ENCODE measurements at regions not wholly inside any gene's neighbourhood (a gene's known extent, or its start where the extent isn't known, plus 50 kb on each side); places are given as distances from the start of the nearest gene placed in this dataset.

DNA sequence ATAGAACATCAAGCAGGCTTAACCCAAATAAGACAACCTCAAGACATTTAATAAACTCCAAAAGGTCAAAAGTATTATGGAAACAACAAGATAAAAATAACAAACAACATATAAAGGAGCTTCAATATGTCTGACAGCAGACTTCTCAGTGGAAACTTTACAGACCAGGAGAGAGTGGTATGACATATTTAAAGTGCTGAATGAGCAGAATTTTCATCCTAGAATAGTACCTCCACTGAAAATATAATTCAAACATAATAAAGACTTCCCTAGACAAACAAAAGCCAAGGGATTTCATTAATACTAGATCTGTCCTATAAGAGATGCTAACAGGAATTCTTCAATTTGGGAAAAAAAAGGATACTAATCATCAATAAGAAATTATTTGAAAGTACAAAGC, 1005.0 kb downstream of the TMTC2 start:
- Histone ChIP-seq H2AFZ (ENCODE audit: low read depth, low read length) (no peak overlapping the region), H3K27me3 (ENCODE audit: insufficient read depth, low read length, poor library complexity) (no peaks in the 10 kb centered on the region), H3K9me3 (ENCODE audit: insufficient read depth, low read length, severe bottlenecking) (no peaks in the 10 kb centered on the region), H3K4me1 (ENCODE audit: insufficient read depth, low read length) (no peaks in the 10 kb centered on the region), H4K20me1 (ENCODE audit: insufficient read depth, low read length) (no peaks in the 10 kb centered on the region), H3K4me2 (ENCODE audit: insufficient read depth, low read length) (no peak overlapping the region), H3K9ac (ENCODE audit: low read depth, low read length) (no peak overlapping the region), H3K27ac (ENCODE audit: low read length) (no peak overlapping the region), H3K36me3 (ENCODE audit: insufficient read depth, low read length) (no peaks in the 10 kb centered on the region), H3K4me3 (ENCODE audit: low read depth in 1 of 2, low read length in 2 of 2) (no peak overlapping the region), H3K79me2 (ENCODE audit: insufficient read depth, low read length) (no peaks in the 10 kb centered on the region)
- TF ChIP-seq, protein P1, sequence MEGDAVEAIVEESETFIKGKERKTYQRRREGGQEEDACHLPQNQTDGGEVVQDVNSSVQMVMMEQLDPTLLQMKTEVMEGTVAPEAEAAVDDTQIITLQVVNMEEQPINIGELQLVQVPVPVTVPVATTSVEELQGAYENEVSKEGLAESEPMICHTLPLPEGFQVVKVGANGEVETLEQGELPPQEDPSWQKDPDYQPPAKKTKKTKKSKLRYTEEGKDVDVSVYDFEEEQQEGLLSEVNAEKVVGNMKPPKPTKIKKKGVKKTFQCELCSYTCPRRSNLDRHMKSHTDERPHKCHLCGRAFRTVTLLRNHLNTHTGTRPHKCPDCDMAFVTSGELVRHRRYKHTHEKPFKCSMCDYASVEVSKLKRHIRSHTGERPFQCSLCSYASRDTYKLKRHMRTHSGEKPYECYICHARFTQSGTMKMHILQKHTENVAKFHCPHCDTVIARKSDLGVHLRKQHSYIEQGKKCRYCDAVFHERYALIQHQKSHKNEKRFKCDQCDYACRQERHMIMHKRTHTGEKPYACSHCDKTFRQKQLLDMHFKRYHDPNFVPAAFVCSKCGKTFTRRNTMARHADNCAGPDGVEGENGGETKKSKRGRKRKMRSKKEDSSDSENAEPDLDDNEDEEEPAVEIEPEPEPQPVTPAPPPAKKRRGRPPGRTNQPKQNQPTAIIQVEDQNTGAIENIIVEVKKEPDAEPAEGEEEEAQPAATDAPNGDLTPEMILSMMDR (IDR thresholded peaks at IDR 0.05; ENCODE audit: borderline replicate concordance, extremely low read depth, low read length, poor library complexity, severe bottlenecking), result no peak
- no peak for TF ChIP-seq EZH2 (IDR thresholded peaks at IDR 0.05; ENCODE audit: borderline replicate concordance, low read depth, low read length, severe bottlenecking)
- no peak for ATAC-seq (ENCODE audit: insufficient read depth, low read depth)
- no peak for DNase-seq

DNA sequence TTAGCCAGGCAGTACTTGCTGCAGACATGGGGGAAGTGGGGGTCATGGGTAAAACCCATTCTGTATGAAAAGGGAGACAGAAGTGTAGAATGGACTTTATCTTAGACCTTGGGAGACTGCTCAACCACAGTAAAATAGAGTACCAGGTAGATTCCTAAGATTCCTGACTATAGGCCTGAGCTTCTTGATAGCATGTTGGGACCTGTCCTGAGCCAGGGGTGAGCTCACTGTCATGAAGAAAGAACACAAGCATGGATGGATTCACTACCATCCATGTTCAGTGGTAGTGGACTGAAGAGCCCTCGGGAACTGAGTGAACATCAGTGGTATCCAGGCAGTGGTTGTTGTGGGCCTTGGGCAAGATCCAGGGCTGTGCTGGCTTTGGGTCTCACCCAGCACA, 1003.8 kb downstream of the TMTC2 start:
- H3K9me3 ChIP-seq (ENCODE audit: insufficient read depth, low read length, severe bottlenecking), result no peaks in the 10 kb centered on the region
- no peaks in the 10 kb centered on the region for H3K27me3 ChIP-seq (ENCODE audit: insufficient read depth, low read length, poor library complexity)
- DNase-seq (no peak), ATAC-seq (ENCODE audit: insufficient read depth, low read depth) (no peak)
- no peaks in the 10 kb centered on the region for H4K20me1 ChIP-seq (ENCODE audit: insufficient read depth, low read length)
- H3K9ac ChIP-seq (ENCODE audit: low read depth, low read length), result no peak overlapping the region
- no peak overlapping the region for H3K4me2 ChIP-seq (ENCODE audit: insufficient read depth, low read length)
- H3K4me1 ChIP-seq (ENCODE audit: insufficient read depth, low read length), result no peaks in the 10 kb centered on the region
- TF ChIP-seq, protein P1 (IDR thresholded peaks at IDR 0.05; ENCODE audit: borderline replicate concordance, extremely low read depth, low read length, poor library complexity, severe bottlenecking), result no peak
- no peak for TF ChIP-seq EZH2 (IDR thresholded peaks at IDR 0.05; ENCODE audit: borderline replicate concordance, low read depth, low read length, severe bottlenecking)
- no peak overlapping the region for H3K4me3 ChIP-seq (ENCODE audit: low read depth in 1 of 2, low read length in 2 of 2)
- H3K36me3 ChIP-seq (ENCODE audit: insufficient read depth, low read length), result no peaks in the 10 kb centered on the region
- no peak overlapping the region for H3K27ac ChIP-seq (ENCODE audit: low read length)
- H3K79me2 ChIP-seq (ENCODE audit: insufficient read depth, low read length), result no peaks in the 10 kb centered on the region
- no peak overlapping the region for H2AFZ ChIP-seq (ENCODE audit: low read depth, low read length)

DNA sequence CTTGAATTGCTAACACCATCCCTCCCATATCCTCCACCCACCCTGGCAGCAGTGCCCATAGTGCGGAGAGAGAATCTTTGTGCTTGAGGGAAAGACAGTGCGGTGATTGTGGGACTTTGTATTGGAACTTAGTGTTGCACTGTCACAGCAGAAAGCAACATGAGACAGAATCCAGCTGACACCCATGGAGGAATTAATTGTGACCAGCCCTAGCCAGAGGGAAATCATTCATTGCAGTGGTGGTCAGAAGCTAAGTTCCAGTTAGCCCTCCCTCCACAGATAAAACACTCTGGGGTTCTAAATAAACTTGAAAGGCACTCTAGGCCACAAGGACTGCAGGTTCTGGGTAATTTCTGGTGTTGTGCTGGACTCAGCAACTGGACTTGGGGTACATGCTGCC, 1002.6 kb downstream of the TMTC2 start:
- DNase-seq (no peak), ATAC-seq (ENCODE audit: insufficient read depth, low read depth) (no peak)
- Histone ChIP-seq H3K9ac (ENCODE audit: low read depth, low read length) (no peak overlapping the region), H3K36me3 (ENCODE audit: insufficient read depth, low read length) (no peaks in the 10 kb centered on the region), H3K9me3 (ENCODE audit: insufficient read depth, low read length, severe bottlenecking) (no peaks in the 10 kb centered on the region), H3K27me3 (ENCODE audit: insufficient read depth, low read length, poor library complexity) (no peaks in the 10 kb centered on the region), H2AFZ (ENCODE audit: low read depth, low read length) (no peak overlapping the region), H3K27ac (ENCODE audit: low read length) (no peak overlapping the region), H3K4me3 (ENCODE audit: low read depth in 1 of 2, low read length in 2 of 2) (no peak overlapping the region), H3K4me1 (ENCODE audit: insufficient read depth, low read length) (no peaks in the 10 kb centered on the region), H4K20me1 (ENCODE audit: insufficient read depth, low read length) (no peaks in the 10 kb centered on the region), H3K79me2 (ENCODE audit: insufficient read depth, low read length) (no peaks in the 10 kb centered on the region), H3K4me2 (ENCODE audit: insufficient read depth, low read length) (no peak overlapping the region)
- TF ChIP-seq EZH2 (IDR thresholded peaks at IDR 0.05; ENCODE audit: borderline replicate concordance, low read depth, low read length, severe bottlenecking), result no peak
- TF ChIP-seq, protein P1 (IDR thresholded peaks at IDR 0.05; ENCODE audit: borderline replicate concordance, extremely low read depth, low read length, poor library complexity, severe bottlenecking), result no peak

DNA sequence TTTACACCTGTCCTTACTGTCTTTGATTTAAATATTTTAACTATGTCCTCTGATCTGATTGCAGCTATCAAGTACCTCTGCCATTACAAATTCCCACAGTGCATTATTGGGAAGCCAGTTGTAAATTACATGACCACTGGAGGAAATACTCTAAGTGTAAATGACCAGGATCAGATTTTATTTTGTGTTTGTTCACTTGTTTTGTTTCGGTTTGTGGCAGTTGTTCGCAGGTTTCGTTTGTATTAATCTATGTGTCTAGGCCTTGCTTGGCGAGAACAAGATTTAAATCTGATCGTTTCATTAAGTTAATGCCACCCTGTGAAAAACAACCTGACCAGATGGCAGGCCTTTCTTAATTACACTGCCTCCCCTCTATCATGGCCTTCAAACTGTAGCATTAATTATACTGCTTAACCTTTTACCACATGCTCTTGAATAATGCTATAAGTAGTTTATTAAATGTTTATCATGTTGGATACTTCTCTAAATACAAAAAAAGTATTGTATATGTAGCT, 990.1 kb downstream of the TMTC2 start:
- Histone ChIP-seq H3K27ac (ENCODE audit: low read length) (no peak overlapping the region), H4K20me1 (ENCODE audit: insufficient read depth, low read length) (no peaks in the 10 kb centered on the region), H3K4me2 (ENCODE audit: insufficient read depth, low read length) (no peak overlapping the region), H3K27me3 (ENCODE audit: insufficient read depth, low read length, poor library complexity) (no peaks in the 10 kb centered on the region), H3K4me1 (ENCODE audit: insufficient read depth, low read length) (no peaks in the 10 kb centered on the region), H2AFZ (ENCODE audit: low read depth, low read length) (no peak overlapping the region), H3K9ac (ENCODE audit: low read depth, low read length) (no peak overlapping the region), H3K36me3 (ENCODE audit: insufficient read depth, low read length) (no peaks in the 10 kb centered on the region), H3K4me3 (ENCODE audit: low read depth in 1 of 2, low read length in 2 of 2) (no peak overlapping the region), H3K79me2 (ENCODE audit: insufficient read depth, low read length) (no peaks in the 10 kb centered on the region), H3K9me3 (ENCODE audit: insufficient read depth, low read length, severe bottlenecking) (no peaks in the 10 kb centered on the region)
- no peak for TF ChIP-seq EZH2 (IDR thresholded peaks at IDR 0.05; ENCODE audit: borderline replicate concordance, low read depth, low read length, severe bottlenecking)
- ATAC-seq (ENCODE audit: insufficient read depth, low read depth), result no peak
- DNase-seq, result no peak

All from DND-41 (cell line).